Activated CD4-positive, alpha-beta T cell treated with anti-CD3 and anti-CD28 coated beads, Interleukin-2, Interleukin-6, amounts not matched to agents 100 ng/mL and 50 ng/mL, durations not matched to agents 16 hours and 8 hours (primary cell): ENCODE measurements at regions not wholly inside any gene's neighbourhood (a gene's known extent, or its start where the extent isn't known, plus 50 kb on each side); places are given as distances from the start of the nearest gene placed in this dataset.
"Not testable (repeated sequence)": the region's sequence is repeated elsewhere in the genome, so short reads cannot be mapped to it uniquely, and the experiment has no call there.

ENCODE experiments used
- DNase-seq: peaks from one replicate; pipeline ENCODE4 v3.0.0-alpha.2; 2020

DNA sequence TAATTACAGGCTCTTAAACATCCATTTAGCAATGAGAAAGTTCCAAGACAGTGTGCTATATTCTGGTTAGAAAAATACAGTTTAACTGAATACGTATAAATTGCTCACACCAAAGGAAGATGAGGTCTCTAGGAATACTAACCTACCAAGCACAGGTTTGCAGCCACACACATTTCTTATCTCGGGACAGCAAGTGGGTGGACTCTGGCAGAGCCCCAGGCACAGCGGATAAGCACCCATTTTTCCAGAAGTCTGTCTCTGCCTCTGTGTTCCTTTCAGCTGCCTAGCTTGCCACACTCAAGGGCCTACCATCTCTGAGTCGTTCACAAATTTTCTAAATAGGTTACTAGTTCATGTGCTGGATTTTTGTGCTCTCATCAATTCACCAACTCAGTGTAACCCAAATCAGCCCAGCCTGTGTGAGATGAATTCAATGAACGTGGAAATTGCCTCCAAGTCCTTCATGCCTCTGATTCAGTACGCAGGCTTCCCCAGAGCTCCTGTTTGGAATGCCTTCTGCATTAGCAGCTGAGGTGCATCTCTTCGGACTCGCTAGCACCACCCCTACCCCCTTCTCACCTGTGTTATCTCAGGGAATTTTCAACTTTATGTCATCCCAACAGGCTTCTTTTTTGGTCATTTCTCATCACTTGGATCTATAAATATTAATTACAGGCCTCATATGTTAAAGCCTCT lies 581.0 kb upstream of the CDH11 start:
- DNase-seq = no peak

DNA sequence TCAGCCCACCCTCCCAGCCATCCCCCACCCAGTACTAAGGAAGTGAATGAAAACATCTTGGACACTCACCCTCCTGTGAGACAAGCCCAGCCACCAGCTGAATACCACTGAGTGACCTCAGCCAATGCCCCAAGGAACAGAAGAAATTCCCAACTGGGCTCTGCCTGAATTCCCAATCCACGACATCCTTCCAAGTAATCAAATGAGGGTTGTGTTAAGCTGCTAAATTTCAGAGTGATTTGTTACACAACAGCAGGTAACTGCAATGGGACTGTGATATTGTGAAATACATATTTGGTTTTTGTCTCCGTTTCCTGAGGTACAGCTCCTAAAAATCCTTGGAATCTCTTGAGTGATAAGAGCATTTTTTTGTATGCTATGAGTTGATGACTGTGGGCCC lies 578.7 kb upstream of the CDH11 start:
- DNase-seq = no peak

DNA sequence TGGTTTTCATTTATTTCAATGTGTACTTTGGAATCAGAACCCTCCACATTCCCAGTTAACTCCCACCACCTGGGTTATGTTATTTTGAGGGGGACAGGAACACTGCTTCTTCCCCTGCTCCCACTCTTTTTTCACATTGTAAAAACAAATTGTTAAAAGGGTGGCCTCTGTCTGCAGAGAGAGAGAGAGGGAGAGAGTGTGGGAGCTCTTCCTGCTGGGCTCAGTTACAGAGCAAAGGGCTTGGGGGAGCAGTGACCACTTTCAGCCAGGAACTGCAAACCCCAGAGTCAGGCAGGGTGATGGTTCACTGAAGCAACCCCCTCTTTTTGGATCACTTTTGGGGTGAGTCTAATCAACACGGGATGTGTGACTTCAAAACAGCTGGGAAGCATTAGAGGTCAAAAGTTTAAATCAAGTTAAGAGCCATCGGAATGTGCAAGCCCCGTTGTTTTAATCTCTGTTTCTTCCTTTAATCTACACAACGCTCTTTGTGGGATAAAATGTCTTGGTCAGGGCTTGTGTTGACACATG lies 577.0 kb upstream of the CDH11 start:
- no peak for DNase-seq

DNA sequence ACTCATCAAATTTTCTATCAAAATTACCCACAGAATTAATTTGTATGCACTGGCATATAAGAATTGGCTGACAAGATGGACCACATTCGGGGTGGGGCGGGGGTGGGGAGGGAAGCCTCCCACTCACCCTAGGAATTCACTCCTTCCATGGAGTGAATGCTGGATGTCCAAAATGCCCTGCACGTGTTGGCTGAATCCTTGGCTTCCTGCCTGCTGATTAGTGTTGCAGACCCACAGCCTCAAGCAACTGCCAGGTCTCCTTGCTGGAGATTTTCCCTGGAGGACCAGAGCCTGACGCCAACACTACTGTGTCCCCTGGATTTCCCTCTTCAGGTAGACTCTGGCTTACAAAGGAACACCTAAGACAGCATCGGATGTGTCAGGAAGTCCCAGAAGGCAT lies 575.7 kb upstream of the CDH11 start:
- DNase-seq = no peak

DNA sequence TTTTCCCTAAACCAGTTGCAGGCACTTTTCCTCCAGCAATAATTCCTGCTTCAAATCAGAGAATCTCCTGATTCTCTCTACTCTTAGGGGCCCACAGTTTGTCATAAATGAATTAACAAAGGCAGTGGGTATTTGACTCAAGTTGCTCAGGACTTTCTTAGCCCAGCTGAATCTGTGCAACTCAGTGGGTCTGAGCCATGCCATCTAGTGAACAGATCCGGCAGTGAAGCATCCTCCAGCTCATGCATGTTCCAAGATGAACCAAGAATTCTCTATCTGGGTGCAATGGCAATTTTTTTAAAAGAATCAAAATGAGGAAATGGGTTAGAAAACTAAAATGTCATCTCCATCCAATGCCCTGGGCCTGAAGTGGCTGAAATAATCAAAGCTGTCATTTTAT lies 575.2 kb upstream of the CDH11 start:
- DNase-seq = no peak

DNA sequence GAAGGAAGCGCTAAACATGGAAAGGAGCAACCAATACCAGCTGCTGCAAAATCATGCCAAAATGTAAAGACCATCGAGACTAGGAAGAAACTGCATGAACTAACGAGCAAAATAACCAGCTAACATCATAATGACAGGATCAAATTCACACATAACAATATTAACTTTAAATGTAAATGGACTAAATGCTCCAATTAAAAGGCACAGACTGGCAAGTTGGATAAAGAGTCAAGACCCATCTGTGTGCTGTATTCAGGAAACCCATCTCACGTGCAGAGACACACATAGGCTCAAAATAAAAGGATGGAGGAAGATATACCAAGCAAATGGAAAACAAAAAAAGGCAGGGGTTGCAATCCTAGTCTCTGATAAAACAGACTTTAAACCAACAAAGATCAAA lies 570.0 kb upstream of the CDH11 start:
- DNase-seq = not testable (repeated sequence)

DNA sequence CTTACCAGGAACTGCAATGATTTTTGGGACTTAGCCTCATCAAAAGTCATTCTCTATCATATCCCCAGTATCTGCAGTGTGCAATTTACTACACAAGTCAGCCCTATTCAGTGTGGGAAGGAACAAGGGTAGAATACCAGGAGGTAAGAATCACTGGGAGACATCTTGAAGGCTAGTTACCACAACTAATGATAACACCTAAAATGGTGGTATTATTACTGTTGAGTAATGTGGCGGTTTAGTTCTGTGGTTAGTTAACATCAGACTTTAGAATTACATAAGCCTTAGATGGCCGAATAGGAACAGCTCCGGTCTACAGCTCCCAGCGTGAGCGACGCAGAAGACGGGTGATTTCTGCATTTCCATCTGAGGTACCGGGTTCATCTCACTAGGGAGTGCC lies 567.9 kb upstream of the CDH11 start:
- DNase-seq = no peak

DNA sequence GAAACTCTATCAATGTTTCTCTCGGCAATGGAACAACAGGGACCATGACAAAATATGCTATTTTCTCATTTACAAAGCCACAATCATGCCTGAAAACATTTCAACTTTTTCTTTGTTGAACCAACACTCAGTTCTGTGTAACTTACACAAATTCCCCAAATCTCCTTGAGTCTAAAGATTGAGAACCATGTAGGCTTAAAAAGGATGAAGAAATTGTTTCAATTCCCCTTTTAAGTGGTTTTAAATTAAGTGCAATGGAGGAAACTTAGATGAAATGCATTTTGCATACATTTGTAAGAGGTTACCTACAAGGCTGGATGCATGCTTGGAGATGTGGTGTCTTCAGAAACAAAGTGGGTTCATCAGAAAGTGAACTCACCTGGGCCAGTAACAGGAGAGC lies 566.4 kb upstream of the CDH11 start:
- DNase-seq = no peak

DNA sequence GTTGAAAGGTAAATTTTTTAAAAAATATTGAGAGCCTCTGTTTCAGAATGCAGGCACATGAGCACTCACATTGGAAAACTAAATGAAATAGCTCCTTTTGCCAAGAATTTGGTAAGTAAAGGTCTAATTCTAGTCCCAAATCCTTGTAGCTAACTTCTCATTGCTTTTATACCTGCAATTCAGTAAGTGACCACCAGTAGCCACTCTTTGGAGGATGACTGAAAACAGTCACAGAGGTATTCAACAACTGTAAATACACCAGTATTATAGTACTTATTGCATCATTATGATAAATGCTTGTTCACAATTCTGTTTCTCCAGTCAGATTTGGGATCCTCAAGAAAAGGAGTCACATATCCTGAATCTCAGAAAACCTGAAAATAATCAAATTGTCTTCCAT lies 562.4 kb upstream of the CDH11 start:
- DNase-seq = no peak

DNA sequence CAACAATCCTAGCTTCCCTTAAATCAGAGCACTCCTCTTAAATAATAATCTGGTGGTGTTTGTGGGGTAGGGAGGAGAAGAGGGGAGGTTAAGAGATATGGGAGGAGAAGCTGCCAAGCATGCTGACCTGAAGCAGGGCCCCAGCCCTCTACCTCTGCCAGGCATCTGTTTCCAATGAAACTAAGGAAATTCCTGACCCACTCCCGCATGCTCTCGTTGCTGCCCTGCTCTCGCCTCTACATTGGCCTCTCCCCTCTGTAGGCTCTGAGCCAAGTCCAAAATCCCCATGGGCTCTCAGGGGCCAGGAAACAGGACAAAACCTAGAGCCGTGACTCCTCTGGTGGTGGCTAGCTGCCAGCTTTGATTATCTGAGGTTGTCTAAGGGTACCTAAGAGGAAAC lies 559.5 kb upstream of the CDH11 start:
- DNase-seq = no peak

DNA sequence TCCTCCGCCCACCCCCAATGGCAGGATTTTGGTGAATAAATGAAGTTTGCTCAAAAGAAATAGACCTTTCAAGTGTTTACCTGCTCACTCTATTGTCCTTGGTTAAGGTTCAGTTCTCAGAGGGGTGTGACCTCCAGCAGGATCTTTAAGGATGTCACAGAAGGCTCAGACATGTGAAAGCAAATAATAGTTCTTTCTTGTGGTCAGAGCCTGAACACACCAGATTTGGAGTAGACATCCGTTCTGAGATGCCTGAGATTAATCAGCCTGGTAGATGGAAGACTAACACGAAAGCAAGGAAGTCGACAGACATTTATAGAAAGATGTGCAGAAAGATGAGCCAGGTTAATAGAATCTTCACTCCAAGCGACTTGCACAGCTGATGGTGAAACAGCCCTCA lies 557.9 kb upstream of the CDH11 start:
- DNase-seq = no peak

DNA sequence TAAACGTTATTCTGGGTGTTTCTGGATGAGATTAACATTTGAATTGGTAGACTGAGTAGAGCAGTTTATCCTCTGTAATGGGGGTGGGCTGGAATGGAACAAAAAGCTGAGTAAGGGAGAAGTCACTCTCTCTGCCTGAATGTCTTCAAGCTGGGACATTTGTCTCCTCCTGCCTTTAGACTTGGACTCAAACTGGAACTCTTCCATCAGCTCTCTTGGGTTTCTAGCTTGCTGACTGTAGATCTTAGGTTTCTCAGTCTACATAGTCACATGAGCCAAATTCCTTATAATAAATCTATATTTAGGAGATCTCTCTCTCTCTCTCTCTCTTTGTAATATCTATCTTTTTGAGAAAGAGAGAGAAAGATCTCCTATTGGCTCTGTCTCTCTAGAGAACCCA lies 553.3 kb upstream of the CDH11 start:
- DNase-seq = no peak

DNA sequence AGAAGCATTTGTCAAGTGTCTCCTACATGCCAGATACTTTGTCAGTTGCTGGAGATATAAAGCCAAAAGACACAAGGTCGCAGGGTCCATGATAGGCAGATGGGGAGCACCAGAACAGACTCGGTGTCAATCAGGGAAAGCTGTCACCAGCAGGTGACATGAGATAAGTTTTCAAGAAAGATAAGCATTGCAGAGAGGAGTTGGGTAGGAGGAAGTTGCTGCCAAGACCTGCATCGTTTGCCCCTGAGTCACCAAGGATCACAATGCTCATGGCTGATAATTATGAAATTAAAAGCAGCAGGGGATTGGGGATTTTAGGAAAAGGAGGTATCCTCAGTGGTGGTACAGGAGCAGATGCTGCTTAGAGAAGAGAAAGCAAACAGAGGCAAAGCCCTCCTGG lies 551.1 kb upstream of the CDH11 start:
- no peak for DNase-seq

DNA sequence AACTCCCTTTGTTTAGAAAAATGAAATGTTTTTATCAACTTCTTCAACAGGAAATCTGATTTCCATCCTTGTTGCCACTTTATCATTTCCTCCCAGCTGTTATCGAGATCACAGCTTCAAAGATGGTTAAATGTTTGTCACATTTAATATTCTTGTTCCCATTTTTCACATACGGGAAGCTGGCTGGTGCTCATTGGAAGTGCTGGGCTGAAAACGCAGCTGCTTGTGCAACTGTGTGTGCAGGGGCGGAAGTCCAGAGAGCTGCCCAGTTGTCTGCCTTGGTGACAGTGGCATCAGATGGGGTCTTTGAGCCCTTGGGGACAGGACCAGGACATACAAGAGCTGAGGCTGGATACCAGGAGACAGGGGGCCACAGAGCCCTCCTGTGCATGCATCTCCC lies 549.2 kb upstream of the CDH11 start:
- DNase-seq = no peak

DNA sequence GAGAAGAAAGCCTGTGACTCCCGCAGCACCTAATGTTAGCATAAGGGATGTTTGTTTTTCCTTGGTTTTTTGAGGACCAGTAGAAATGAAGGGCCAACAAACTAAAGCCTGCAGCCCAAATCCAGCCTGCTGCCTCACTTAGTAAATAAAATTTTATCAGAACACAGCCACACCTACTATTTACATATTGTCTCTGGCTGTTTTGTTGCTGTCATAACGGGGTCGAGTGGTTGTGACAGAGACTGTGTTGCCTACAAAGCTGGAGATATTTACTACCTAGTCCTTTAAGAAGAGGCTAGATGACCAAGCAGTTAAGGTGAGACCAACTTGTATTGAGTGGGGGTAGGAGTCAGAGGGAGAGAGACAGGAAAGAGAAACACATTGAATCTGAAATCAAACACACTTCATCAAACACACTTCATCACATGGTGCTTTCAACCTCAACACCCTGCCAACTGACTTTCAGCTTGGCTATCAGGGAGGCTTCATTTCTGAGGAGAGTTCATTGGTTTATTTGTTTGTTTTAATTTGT lies 546.3 kb upstream of the CDH11 start:
- DNase-seq = no peak

DNA sequence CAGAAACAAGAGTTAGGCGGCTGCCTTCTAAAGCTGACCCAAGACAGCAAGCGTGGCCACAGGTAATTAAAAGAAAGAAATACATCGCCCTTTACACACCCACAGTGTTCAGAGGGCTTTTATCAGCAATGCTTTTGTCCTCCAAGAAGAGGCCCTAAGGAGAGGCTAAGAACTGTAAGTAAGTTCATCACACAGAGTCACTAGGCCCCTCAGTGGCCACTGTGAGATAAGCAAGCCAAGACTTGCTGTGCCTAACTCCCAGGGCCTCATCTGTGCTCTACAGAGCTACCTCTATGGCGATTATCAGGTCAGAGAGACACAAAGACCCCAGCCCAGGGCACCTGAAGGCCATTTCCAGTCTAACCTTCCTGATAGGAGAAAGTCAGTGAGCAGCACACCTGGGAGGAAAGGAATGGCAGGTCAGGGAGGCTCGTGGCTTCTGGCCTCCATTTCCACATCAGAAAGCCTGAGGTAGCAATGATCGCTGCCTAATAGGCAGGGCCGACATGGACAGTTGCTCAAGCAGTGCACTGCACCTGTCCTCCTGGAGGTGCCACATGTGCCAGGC lies 545.2 kb upstream of the CDH11 start:
- no peak for DNase-seq

DNA sequence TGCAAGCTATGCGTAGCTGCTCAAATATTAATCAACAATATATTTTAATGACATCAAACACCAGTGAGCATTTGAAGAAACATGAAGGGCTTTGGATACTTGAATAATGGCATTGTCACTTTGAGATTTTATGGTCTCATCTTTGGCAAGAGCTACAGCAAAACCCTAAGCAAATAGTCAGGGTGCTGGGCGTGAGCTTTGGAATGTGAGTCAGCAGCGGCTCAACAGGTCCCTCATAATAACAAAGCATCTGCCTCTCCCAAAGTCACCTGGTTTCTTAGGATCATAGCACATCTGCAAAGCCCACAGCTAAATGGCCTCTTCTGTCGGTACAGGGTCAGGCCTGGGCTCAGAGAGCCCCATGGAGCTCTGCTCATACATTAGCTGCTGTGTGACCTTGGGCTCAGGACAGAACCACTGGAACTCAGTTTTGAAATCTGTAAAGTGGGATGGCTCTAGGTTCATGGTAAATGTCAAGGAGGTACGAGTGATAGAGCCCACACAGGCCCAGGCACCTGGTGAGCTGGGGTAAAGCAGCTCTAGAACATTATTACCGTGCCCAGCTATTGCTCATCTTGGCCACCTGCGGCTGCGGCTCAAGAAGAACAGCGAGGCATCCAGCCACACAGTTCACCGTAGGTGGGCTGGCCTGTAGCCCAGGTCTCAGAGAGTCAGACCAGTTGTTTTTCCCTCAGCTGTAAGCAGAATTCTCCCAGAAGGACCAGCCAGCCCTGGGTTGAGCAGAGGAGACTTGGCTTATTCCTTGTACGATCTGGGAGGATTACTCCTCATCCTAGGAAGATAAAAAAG lies 544.5 kb upstream of the CDH11 start:
- DNase-seq = no peak

DNA sequence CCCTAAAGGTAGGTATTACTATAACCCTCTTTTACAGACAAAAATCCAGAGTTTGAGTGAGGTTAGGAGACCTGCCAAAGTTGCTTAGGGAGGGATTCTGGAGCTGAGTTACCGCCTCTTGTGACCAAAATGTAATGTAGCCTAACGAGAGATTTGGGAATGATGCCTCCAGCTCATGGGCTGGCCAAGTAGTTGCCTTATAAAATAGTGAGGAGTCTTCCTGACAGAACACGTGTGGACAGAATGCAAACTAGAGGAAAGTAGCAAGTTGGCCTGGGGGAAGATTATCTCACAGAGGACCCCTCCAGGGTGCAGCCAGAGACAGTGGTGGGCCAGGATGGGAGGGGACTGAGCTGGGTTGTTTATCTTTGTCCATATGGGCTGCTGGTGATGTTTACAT lies 543.7 kb upstream of the CDH11 start:
- DNase-seq = no peak

DNA sequence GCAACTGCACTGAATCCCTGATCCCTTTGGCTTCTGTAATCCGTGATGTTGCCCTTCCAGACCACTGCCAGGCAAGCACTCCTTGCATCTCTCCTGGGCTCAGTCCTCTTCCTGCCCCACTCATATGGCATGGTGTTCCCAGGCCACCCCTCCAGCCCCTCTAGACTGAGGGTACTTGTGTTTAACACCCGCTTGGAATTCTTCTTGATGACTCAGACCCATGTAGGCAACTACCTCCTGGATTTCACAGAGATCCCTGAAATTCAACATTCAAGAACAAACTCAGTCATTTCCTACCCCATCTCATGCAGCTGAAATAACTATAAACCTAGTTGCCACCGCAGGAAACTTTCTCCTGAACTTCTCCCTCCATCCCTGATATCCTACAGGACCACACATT lies 541.9 kb upstream of the CDH11 start:
- no peak for DNase-seq

DNA sequence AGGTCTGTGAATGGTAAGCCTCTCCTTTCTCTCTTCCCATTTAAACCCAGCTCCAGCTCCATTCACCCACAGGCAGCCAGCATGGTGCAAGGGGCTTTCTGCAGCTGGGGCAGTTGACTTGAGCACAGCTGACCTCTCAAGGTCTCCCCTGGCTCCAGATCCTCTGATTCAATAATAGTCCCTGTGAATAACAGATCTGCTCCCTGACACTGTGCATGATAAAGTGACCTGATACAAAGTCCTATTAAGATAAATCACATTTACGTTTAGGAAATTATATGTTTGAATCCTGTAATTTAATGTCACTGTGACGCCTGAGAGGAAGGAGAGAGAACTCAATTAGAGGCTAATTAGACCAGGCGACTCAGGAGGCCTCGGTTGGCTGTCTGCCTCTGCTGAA lies 540.4 kb upstream of the CDH11 start:
- DNase-seq = no peak

DNA sequence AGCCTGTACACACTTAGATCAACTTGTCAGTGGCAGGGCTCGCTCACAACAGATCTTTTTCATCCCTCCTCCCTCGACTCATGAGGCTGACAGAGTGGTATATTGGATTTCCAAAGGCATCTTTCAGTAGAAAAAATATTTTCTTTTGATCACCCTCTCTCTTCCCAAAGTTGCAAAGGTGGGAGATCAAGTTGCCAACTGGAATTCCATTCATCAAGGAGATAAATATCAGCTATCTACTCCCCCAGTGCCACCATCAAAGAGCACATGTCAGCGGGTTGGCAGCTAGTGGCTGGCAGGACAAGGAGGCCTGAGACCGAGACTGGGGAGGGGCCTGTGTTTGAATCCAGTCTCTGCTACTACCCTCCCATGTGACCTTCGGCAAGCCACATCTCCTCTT lies 539.7 kb upstream of the CDH11 start:
- DNase-seq = no peak

DNA sequence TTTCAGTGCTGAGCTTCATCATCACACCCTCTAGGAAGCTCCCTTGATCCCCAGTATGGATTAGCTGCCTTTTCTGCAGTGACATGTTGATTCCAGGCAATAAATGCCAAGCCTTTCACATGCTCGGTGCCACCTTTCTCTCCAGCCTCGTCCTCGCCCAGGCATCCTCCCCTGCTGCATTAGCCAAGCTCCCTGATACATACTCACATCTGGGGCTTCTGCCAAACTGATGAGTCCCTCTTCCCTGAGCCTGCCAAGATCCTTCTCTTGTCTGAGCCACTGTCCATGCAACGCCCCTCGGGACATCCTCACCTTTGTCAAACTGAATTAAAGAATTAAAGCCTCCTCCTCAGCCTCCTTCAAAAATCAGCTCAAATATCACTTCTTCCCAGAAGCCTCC lies 538.5 kb upstream of the CDH11 start:
- DNase-seq = no peak

DNA sequence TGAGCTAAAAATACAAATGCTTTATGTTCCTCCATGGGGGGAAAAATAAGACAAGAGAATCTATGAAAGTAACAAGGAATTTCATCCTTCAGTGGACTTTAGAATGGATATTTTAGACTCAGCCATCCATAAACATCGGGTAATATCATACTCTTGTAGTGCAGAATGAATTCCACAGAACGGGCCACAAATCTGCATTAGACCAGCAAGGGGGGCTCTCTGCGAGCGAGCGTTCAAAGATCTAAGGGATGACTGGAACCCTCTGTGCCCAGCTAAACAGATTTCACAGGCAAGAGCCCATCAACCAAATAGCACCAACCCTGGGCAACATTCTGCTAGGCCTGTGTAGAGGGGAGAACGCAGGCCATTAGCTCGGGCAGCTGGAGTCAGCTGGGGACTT lies 537.9 kb upstream of the CDH11 start:
- no peak for DNase-seq

DNA sequence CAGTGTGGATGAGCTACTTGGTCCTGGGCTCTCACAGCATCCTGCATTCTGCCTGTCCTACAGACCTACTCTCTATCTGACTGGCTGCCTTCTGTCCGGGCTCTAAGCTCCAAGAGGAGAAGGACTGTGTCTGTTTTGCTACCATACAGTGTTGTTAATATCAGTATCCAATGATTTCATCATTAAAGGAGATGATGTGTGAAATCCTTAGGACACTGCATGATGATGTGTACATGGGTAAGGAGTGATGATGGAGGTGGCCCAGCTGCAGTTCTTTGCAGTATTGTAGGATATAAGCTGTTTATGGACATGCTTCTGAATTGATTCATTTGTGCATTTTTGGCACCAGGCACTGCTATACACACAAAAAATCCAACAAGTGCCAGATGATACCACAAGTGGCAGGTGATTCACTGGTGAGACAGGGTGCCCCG lies 536.9 kb upstream of the CDH11 start:
- DNase-seq = no peak
